Right lobe of liver (tissue), 4 donors: ENCODE measurements at regions not wholly inside any gene's neighbourhood (a gene's known extent, or its start where the extent isn't known, plus 50 kb on each side); places are given as distances from the start of the nearest gene placed in this dataset.

ENCODE experiments used
- POLR2A ChIP-seq: fragments of 450-650 bp; IDR thresholded peaks from one replicate; pipeline ENCODE4 v1.6.1; 2017; ENCODE audit warnings: antibody characterized with exemption, mild to moderate bottlenecking
- TF ChIP-seq, protein P1 (sequence below), 4 donors: fragments of 200-600 bp in 3 of 4; fragments of 450-650 bp in 1 of 4; IDR thresholded peaks; one replicate each; pipeline versions ENCODE4 v1.5.1 to v1.8.0; 2016 to 2022; ENCODE audit warnings: antibody characterized with exemption in 4 of 4, mild to moderate bottlenecking in 2 of 4
- donor health status: DM: no; HTN: no; CAD: no.
- donor health status: DM: no; HTN: no; CAD: no.
- donor health status: DM: no; HTN: yes; CAD: no.

DNA sequence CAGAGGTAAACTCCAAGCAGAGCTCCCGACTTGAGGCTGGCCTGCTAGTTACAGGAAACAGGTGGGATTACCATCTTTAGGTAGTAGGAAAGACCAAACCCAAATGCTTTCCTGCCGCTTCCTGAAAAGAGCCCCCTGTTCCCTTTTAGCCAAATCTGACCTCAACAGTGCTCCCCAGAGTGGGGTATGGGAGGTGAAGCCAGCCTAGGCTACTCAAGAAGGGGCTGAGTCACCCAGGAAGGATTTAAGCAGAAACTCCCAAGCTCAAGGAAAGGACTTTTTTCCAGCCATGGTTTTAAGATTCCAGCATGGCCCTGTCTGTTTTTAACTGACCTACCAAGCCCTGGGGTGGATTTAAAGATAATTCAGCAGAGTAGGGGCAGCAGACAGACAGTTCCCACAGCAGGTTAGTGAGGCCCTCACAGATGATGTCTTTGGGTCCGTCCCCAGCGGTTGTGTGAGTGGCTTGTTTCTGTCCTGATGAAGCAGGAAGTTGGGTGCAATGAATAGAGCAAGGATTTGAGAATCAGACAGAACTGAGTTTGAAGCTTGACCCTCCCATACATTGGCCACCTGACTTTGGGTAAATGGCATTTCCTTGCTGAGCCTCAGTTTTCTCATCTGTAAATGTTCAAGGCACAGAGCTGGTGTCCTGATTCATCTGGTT is 76.9 kb upstream of the MAFB start:
- TF ChIP-seq POLR2A = no peak
- TF ChIP-seq, protein P1, sequence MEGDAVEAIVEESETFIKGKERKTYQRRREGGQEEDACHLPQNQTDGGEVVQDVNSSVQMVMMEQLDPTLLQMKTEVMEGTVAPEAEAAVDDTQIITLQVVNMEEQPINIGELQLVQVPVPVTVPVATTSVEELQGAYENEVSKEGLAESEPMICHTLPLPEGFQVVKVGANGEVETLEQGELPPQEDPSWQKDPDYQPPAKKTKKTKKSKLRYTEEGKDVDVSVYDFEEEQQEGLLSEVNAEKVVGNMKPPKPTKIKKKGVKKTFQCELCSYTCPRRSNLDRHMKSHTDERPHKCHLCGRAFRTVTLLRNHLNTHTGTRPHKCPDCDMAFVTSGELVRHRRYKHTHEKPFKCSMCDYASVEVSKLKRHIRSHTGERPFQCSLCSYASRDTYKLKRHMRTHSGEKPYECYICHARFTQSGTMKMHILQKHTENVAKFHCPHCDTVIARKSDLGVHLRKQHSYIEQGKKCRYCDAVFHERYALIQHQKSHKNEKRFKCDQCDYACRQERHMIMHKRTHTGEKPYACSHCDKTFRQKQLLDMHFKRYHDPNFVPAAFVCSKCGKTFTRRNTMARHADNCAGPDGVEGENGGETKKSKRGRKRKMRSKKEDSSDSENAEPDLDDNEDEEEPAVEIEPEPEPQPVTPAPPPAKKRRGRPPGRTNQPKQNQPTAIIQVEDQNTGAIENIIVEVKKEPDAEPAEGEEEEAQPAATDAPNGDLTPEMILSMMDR (IDR thresholded peaks at IDR 0.05) = no peak
